ENCODE measurements at regions not wholly inside any gene's neighbourhood (a gene's known extent, or its start where the extent isn't known, plus 50 kb on each side); places are given as distances from the start of the nearest gene placed in this dataset.
"Not testable (repeated sequence)": the region's sequence is repeated elsewhere in the genome, so short reads cannot be mapped to it uniquely, and the experiment has no call there.

DNA sequence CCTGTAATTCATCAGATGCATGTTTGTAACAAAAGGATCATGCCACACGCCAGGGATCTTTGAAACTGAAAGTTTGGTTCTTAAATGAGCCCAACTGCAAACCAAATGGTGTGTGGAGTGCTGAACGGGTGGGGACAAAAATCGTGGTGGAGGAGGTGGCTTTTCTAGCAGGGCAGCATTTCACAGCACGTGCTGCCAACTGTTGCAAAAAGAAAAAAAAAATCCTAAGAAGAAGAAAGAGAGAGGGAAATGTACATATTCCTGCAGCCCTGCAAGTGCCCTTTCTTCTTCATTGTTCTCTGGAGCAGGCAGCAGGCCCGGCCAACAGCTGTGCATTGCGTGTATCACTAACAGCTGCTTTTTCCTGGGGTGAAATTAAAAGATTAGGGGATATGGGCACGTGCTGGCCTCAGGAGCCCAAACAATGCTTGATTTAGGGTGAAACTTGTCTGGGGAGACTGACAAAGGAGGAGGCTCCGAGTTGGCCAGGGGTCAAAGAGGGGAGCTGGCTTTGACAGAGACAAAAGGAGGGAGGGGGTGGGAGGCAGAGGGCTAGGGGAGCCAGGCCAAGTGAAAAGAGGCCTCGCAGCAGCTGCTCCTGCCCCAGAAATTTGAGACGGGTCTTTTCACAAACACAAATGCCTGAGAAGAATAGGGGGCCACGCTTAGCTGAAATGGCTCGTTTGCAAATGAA, 73.0 kb downstream of the GADD45G start:
- H3K27me3 ChIP-seq, result no peaks in the 10 kb centered on the region
- DNase-seq, result peak in 3 of 4 donors; percentile 41 to 85 (median 79)
- intact Hi-C loops (cut with DNase I), result no loop called here
- TF ChIP-seq, protein P1, sequence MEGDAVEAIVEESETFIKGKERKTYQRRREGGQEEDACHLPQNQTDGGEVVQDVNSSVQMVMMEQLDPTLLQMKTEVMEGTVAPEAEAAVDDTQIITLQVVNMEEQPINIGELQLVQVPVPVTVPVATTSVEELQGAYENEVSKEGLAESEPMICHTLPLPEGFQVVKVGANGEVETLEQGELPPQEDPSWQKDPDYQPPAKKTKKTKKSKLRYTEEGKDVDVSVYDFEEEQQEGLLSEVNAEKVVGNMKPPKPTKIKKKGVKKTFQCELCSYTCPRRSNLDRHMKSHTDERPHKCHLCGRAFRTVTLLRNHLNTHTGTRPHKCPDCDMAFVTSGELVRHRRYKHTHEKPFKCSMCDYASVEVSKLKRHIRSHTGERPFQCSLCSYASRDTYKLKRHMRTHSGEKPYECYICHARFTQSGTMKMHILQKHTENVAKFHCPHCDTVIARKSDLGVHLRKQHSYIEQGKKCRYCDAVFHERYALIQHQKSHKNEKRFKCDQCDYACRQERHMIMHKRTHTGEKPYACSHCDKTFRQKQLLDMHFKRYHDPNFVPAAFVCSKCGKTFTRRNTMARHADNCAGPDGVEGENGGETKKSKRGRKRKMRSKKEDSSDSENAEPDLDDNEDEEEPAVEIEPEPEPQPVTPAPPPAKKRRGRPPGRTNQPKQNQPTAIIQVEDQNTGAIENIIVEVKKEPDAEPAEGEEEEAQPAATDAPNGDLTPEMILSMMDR (IDR thresholded peaks at IDR 0.05), result no peak
- no peak overlapping the region for H3K4me3 ChIP-seq
- H3K27ac ChIP-seq, result no peak overlapping the region
- peaks cover 0 to 15% of the 10 kb centered on the region in 2 donors for H3K4me1 ChIP-seq
- no peak for ATAC-seq
- no peaks in the 10 kb centered on the region for H3K9me3 ChIP-seq
- H3K36me3 ChIP-seq, result no peaks in the 10 kb centered on the region

DNA sequence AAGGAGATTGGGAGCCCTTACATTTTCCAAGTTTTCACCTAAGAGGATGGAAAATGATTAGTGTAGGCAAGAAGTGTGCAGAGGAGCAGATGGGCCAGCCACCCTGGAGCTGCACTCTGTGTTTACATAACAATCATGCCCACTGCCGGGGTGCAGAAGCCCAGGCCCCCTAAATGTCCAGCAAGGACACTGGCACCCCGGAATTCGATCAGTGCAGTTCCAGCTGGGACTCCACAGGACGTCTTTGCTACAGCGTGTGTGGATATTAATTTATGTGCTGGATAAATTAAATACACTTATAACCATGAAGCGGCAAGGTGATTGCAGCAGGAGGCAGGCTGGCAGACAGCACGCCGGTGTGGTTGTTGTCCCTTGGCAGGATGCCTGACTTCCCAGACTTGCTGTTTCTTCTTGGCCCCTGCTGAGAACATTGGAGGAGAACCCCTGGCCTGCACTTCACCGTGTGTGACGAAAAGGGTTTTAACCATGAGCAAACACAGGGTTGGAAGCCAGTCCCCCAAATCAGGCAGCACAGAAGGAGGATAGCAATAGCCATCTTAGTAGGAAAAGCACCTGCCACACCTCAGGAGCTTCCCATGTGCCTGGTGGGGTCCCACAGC, 73.7 kb downstream of the GADD45G start:
- no peak for ATAC-seq
- TF ChIP-seq, protein P1 (IDR thresholded peaks at IDR 0.05), result no peak
- no peak overlapping the region for H3K4me3 ChIP-seq
- no peak for DNase-seq
- no peaks in the 10 kb centered on the region for H3K36me3 ChIP-seq
- intact Hi-C loops (cut with DNase I), result no loop called here
- H3K4me1 ChIP-seq, result peaks cover 0 to 15% of the 10 kb centered on the region in 2 donors
- no peaks in the 10 kb centered on the region for H3K27me3 ChIP-seq
- H3K9me3 ChIP-seq, result no peaks in the 10 kb centered on the region
- H3K27ac ChIP-seq, result no peak overlapping the region

- ATAC-seq, result no peak
- no peaks in the 10 kb centered on the region for H3K27me3 ChIP-seq
- intact Hi-C loops (cut with DNase I), result no loop called here
- H3K36me3 ChIP-seq, result no peaks in the 10 kb centered on the region
- H3K9me3 ChIP-seq, result no peaks in the 10 kb centered on the region
- H3K27ac ChIP-seq, result no peak overlapping the region
- H3K4me1 ChIP-seq, result peaks cover 0 to 15% of the 10 kb centered on the region in 2 donors
- DNase-seq, result no peak
- H3K4me3 ChIP-seq, result no peak overlapping the region
- TF ChIP-seq, protein P1 (IDR thresholded peaks at IDR 0.05), result no peak
These were observed 74.2 kb downstream of the GADD45G start for GRCh38 chr9:89679016-89679415.

DNA sequence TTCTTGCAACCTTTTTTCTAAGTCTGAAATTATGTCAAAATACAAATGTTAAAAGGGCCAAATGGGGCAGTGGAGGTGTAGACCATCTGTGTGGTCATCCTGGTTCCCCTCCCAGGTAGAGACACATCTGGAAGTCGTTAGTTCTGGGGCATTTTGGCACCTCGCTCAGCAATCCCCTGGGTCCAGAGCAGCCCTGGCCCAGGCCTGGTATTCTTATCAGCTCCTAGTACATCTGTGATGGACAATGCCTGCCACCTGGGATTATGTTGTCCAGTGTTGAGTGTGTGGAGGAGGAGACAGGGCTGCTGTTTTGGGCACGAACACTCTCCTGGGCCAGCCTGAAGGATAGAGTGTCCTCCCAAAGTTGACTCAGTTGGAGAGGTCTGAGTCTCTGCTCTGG, 74.8 kb downstream of the GADD45G start:
- intact Hi-C loops (cut with DNase I), result no loop called here
- H3K4me3 ChIP-seq, result no peak overlapping the region
- ATAC-seq (no peak), DNase-seq (no peak)
- H3K36me3 ChIP-seq, result no peaks in the 10 kb centered on the region
- no peaks in the 10 kb centered on the region for H3K27me3 ChIP-seq
- H3K27ac ChIP-seq, result no peak overlapping the region
- TF ChIP-seq, protein P1 (IDR thresholded peaks at IDR 0.05), result no peak
- H3K4me1 ChIP-seq, result peaks cover 0 to 15% of the 10 kb centered on the region in 2 donors
- H3K9me3 ChIP-seq, result no peaks in the 10 kb centered on the region

DNA sequence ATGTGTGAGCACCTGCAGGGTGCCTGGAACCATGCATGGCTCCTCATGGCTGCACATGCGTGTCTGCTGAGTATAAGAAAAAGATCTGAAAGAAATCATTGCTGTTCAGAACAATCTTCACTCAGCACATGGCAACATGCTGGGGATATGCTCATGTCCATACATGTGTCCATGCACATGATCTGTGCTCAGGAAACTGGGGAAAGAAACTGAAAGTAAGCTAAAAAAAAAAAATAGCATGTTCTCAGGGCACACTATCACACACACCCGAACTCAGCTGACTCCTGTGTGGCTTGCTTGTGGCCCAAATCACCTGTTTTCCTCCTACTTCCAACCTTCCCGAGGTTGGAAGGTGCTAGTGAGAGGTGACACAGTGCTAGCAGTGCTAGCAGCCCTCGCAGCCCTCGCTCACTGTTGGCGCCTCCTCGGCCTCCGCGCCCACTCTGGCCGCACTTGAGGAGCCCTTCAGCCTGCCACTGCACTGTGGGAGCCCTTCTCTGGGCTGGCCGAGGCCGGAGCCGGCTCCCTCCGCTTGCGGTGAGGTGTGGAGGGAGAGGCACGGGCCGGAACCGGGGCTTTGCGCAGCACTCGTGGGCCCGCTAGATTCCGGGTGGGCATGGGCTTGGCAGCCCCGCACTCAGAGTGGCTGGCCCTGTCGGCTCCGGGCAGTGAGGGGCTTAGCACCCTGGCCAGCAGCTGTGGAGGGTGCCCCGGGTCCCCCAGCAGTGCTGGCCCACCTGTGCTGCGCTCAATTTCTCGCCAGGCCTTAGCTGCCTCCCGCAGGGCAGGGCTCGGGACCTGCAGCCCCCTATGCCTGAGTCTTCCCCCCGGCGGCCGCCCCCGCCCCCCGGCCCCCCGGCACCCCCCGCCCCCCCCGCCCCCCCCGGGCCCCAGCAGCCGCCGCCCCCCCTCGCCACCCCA, 76.0 kb downstream of the GADD45G start:
- Histone ChIP-seq H3K36me3 (no peaks in the 10 kb centered on the region), H3K4me1 (peaks cover 0 to 13% of the 10 kb centered on the region in 2 donors), H3K27ac (no peak overlapping the region), H3K4me3 (no peak overlapping the region), H3K9me3 (no peaks in the 10 kb centered on the region), H3K27me3 (no peaks in the 10 kb centered on the region)
- TF ChIP-seq, protein P1 (IDR thresholded peaks at IDR 0.05), result no peak
- DNase-seq (no peak), ATAC-seq (no peak)
- intact Hi-C loops (cut with DNase I), result no loop called here

- H3K36me3 ChIP-seq; H3K9me3 ChIP-seq; H3K27ac ChIP-seq; DNase-seq; H3K27me3 ChIP-seq; ATAC-seq; H3K4me3 ChIP-seq; intact Hi-C loops (cut with DNase I): not testable (repeated sequence)
- peaks cover 0 to 13% of the 10 kb centered on the region in 2 donors for H3K4me1 ChIP-seq
These were observed 76.7 kb downstream of the GADD45G start for GRCh38 chr9:89681468-89681859.
